NAMALWA (cell line): ENCODE measurements at regions not wholly inside any gene's neighbourhood (a gene's known extent, or its start where the extent isn't known, plus 50 kb on each side); places are given as distances from the start of the nearest gene placed in this dataset.
"Not testable (repeated sequence)": the region's sequence is repeated elsewhere in the genome, so short reads cannot be mapped to it uniquely, and the experiment has no call there.

Experiments
- DNase-seq: peaks from one replicate; pipeline ENCODE4 v3.0.0-alpha.2; 2015; ENCODE audit warnings: low spot score

DNA sequence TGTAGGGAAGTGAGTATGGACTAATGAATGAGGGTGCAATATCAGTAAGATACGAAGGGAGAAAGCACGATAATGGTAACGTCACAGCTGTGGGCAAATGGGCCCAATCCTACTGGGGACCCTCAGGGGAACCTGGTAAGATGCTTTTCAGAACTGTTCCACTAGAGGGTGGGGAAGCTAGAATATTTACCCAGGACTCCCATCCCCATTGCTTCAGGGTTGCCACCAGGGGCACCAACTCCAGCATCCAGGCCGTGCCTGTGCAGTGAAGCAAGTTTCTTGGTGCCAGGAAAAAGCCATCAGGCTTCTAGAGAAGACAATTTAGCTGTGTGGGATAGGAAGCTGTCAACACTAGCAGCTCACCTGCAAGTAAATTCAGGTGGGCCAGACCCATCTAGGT is 409.3 kb downstream of the AGTPBP1 start:
- peak; percentile 53 for DNase-seq

DNA sequence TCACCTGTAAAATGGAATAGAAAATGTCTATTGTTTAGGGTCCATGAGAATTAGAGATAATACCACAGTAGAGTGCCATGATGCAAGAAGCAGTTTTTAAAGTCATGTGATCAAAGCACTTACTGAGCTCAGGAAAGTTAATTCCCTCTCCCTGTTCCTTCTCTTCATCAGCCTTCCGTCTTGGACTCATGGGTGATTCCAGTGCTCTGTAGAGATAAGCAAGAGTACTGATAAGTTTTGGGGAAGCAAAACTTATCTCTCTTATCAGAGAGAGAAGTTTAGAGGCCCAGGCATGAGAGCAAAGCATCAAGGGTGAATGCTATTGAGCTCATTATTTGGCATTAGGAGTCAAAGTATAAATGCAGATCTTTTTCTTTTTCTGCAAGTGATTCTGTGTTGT is 410.1 kb downstream of the AGTPBP1 start:
- DNase-seq: no peak

DNA sequence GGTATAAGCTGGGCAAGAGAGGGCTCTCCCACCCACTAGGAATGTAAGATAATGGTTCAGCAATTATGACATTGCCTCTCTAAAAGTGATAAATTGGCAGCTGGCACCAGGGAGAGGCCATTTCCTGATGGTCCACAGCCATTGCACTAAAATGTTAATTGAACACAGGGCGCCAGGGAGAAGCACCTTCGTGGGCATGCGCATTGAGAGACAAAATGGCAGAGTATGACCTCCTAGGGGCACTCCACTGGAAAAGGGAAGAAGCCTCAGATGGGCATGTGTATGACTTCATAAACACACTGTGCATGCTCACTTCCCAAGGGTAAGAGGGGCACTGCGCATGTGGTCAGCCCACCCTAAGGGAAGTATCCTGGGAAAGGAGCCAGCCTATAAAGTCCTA is 419.2 kb downstream of the AGTPBP1 start:
- DNase-seq: no peak

DNA sequence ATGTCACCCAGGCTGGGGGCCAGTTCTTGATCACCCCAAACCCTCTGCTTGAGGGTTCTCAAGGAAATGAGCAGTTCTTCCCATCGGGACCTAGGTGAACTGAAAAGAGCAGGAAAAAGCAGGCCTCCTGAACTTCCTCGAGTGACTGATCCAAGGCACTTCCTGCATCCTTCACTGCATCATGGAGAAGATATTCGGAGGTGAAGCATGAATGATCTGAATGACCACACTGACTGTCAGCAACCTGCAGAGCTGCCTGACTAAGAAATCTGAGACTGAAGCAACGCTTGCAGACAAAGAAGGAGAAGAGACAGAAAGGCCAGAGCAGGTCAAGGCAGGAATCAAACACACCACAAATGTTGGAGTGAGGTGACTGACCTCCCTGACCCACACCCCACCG is 420.2 kb downstream of the AGTPBP1 start:
- no peak for DNase-seq

DNA sequence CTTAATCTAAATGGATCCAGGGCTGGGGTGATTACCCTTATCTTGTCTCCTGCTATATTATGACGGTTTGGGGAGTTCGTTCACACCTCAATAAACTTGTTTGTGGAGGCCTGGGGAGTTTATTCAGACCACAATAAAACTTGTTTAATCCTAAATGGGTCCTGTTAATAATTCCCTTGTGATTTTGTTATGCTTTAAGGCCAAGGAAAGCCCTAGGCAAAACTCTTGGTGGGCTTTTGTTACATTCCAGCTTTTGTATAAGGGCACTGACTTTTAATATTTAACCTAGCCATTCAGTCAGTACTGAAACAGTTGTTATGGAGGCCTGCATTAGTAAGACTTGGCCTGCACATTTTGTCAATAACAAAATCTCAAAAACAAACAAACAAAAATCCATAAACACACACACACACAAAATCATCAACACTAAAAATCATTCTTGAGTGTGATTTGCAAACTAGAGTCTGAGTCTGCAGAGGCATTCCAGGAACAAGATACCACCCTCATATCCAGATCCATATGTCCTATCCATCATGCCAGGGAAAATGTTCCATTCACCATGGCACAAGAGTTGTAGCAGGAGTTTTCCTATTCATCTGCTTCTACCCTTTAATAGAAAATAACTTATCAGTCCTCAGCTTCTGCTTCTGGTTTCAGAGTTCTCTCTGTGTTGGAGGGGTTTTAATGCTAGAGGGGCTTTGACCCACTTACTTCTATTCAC is 421.7 kb downstream of the AGTPBP1 start:
- no peak for DNase-seq

DNA sequence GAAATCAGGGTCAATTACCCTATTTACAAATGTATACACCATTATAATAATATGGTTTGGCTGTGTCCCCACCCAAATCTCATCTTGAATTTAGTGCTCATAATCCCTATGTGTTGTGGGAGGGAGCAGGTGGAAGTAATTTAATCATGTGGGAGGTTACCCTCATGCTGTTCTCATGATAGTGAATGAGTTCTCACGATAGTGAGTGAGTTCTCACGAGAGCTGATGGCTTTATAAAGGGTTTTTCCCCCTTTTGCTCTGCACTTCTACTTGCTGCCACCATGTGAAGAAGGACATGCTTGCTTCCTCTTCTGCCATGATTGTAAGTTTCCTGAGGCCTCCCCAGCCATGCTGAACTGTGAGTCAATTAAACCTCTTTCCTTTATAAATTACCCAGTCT is 426.2 kb downstream of the AGTPBP1 start:
- peak; percentile 5 for DNase-seq

DNA sequence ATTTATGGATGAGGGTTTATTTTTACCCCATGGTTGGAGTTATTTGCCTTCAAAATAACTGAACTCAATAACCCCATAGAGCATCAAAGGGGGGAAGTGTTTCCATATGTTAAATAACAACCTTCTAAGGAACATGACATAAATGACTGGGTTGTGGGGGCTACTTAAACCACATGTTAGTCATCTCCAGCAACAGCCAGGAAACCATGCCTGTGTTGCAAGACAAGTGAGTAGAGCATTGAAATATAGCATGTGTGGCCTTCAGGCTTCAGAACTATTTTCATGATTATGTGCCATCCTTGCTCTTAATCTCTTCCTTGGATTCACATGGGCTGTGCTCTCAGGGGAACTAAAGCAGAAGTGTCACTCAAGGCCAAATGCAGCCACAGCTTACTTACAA is 431.2 kb downstream of the AGTPBP1 start:
- no peak for DNase-seq

DNA sequence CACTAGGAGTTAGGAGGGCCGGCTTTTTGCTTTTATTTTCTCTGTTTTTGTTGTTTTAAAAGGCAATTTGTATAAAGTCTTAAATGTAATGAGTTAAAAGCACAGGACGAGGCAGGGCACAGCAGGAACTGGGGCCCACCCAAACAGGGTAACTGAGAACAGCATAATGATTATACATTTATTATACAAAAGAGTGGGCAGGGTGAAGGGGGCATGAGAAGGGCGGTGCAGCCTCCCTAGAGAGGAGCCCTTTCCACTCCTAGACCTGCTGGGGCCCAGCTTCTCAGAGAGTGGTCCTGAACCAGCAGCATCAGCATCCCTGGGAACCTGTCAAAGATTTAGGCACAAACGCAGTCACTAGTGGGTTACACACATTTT is 438.0 kb downstream of the AGTPBP1 start:
- no peak for DNase-seq

DNA sequence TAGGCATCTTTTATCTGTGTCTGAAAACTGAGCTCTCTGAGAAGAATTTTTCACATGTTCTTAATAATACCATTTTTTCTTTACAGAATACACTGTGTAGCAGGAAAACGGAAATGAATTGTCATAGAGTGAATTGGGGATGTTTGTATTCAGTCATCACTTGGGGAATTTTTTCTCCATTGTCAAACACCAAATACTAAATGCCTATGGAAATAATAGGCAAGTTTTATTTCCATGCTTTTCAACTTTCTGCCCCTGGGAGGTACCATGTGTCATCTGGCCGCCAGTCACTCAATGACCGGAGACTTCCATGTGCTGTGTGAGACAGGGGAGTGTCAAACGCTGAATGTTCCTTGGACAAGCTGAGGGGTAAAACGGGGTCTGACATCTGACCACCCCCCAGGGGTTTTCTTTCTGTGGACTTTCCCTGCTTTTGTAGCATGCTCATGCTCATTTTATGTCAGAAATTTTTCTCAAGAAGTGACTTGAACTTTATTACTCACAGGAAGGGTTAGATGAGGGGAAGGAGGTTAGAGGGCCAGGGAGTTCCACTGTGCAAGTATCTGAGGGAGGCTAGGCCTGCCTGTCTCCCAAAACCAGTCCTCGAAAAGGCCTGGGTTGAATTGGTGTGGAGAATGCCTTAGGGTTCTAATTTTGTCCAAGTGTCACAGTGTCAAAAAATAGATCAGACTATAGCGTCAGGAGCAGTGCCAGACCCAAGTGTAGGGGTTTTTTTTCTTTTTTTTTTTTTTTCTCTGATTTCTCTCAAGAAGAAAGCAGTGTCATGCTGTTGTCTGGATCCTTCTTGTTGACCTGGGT is 438.6 kb downstream of the AGTPBP1 start:
- no peak for DNase-seq

DNA sequence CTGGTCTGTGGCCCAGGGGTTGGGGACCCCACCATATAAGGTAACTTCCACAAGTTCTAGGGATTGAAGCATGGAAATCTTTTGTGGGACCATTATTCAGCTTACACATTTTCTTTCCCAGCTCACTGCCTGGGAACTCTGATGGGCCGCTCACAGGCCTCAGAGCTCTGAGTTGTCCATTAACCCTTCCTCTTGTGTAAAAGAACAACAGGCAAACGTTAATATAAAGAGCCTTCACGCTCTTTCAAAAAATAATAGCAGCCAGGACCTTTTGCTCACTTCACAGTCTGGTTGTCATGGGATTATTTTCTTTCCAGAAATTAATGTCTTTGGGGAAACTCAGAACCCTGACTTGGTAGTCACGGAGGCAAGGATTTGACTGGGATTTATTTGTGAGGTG is 443.3 kb downstream of the AGTPBP1 start:
- no peak for DNase-seq

DNA sequence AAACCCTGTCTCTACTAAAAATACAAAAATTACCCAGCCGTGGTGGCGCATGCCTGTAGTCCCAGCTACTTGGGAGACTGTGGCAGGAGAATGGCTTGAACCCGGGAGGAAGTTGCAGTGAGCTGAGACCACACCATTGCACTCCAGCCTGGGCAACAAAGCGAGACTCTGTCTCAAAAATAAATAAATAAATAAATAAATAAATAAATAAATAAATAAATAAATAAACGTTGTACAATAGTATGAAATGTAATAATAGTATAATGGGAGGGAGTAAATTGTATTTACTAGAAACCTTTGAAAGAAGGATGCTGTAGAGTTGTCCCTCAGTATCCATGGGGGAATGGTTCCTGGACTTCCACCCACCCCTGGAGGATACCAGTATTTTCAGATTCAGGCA is 446.5 kb downstream of the AGTPBP1 start:
- not testable (repeated sequence) for DNase-seq

DNA sequence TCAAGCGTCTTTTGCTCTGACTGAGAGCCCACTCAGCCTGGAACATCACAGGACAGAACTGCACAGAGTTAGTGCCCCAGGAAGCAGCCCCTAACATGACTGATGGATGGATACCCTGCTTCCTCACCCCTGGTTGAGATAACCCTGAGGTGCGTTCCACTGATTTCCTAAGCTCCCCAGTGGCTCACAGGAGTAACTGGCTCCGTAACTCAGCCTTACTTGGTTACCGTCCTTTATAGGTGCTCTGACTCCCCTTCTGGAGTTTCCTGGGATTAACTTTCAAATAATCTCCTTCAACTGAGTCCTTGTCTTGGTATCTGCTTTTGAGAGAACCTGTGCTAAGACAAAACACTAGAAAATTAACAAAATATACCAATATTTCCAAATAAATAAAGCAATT is 449.5 kb downstream of the AGTPBP1 start:
- no peak for DNase-seq

DNA sequence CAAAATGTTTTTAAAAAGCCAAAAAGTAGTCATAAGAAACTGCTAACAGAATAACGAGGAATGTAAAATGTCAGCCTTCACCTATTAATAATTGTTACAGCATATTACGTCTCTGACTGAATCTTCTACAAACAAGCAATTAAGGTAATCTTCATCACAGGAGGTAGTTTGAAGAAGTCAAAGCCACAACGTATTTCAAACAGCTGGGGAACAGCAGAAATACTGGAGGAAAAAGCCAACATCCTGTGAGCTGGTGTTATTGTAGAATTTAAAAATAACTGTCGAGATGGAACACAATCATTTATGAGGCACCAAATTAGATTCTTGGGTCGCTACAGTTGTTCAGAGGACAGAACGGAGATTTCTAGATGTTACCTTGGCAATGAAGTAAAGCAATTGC is 450.5 kb downstream of the AGTPBP1 start:
- no peak for DNase-seq

DNA sequence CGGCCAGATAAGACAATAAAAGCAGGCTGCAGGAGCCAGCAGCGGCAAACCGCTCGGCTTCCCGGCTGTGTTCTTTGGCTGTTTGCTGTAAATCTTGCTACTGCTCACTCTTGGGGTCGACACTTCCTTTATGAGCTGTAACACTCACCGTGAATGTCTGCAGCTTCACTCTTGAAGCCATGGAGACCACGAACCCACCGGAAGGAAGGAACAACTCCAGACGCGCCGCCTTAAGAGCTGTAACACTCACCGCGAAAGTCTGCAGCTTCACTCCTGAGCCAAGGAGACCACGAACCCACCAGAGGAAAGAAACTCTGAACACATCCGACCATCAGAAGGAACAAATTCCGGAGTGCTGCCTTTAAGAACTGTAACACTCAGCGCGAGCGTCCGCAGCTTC is 451.7 kb downstream of the AGTPBP1 start:
- DNase-seq: no peak

DNA sequence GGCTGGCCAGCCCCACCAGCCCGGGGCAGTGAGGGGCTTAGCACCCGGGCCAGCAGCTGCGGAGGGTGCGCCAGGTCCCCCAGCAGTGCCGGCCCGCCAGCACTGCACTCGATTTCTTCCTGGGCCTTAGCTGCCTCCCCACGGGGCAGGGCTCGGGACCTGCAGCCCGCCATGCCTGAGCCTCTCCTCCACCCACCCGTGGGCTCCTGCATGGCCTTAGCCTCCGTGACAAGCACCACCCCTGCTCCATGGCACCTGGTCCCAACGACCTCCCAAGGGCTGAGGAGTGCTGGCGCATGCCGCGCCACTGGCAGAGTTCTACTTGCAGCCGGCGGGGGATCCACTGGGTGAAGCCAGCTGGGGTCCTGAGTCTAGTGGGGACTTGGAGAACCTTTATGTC is 452.6 kb downstream of the AGTPBP1 start:
- no peak for DNase-seq

DNA sequence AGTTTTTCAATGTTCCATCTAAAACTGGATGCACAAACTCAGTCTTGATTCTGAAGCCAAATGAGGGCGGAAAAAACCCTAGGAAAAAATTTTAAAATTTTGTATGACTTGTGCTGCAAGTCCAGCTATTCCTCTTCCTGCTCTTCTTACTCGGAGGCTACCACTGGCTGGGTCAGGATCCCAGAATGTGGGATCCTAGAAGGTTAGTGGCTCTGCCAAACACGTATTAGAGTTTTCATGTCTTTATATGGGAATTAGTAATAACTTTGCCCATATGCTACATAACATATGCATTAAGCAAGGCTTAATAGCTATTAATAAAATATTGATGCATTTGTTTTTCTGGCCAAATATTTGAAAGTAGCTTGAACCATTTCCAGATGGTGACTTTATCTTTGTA is 458.3 kb downstream of the AGTPBP1 start:
- DNase-seq: no peak

DNA sequence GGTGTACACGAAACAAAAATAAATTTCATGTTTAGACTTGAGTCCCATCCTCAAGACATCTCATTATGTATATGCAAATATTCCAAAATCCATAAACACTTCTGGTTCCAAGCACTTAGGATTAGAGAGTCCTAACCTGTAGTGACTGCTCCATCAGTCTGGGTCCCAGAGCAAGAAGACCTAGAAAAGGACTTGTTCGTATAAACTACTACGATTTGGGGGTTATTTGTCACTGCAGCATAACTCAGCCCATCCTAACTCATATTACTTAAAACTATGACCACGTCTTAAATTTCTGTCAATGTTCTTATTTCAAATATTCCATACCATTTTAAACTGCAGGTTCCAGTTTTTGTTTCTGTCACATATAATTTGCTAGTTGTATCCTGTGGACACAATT is 463.0 kb downstream of the AGTPBP1 start:
- DNase-seq: no peak

DNA sequence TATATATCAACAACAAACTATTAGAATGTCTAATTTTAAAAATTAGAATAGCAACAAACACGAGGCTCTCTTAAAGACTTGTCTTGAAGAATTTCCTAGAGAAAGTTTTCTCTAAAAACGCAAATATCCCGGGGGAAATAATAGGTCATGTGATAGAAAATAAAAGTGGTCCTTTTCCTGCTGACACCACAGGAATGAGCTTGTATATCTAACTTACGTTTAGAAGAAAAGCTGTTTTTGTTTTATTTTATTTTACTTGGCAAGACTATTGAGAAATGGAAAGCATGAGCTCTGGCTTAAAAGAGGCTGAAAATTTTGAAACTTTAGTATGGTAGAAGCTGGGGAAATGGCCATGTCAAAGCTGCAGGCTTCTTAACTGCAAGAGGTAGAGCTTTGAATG is 465.0 kb downstream of the AGTPBP1 start:
- no peak for DNase-seq

DNA sequence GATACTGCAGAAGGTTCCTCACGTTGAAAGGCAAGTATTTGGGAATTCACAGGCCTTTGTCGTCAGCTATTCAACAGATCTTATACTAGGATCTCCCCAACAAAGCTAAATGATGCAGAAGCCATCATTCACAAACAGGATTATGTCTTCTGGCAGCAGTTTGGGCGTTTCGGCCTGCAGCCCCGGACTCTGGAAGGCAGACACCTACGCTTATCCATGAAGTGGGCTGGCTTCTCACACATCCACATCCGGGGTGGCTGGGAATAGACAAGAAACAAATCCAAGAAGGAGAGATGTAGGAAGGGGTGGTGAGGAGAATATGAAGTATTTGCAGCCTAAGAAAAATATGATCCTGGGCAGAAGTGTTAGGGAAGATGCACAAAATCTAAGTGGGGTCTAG is 471.9 kb downstream of the AGTPBP1 start:
- DNase-seq: no peak

DNA sequence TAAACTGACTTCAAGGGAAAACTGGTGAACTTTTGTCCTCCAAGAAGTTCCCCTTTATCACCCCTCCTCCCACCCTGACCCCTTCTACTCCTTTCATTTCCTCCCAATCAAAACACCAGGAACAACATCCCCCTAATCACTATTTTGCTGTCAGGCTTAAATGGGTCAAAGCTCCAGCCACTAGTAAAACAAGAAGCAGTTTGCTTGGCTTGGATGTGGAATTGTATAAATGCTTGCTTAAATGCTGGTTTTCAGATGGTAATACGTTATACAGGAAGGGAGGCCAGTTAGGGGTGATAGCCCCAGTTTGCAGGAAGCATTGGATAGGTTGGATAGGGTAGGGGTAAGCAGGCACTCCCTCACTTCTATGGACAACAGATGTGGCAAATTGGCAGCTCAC is 473.6 kb downstream of the AGTPBP1 start:
- DNase-seq: no peak

DNA sequence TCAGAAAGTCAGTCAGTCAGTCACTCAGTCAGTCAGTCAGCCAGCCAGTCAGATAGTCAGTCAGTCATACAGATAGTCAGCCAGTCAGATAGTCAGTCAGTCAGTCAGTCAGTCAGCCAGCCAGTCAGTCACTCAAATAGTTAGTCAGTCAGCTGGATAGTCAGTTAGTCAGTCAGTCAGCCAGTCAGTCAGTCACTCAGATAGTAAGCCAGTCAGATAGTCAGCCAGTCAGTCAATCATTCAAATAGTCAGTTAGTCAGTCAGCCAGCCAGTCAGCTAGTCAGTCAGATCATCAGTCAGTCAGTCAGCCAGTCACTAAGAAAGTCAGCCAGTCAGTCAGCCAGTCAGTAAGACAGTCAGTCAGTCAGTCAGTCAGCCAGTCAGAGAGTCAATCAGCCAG is 477.1 kb downstream of the AGTPBP1 start:
- DNase-seq: no peak

DNA sequence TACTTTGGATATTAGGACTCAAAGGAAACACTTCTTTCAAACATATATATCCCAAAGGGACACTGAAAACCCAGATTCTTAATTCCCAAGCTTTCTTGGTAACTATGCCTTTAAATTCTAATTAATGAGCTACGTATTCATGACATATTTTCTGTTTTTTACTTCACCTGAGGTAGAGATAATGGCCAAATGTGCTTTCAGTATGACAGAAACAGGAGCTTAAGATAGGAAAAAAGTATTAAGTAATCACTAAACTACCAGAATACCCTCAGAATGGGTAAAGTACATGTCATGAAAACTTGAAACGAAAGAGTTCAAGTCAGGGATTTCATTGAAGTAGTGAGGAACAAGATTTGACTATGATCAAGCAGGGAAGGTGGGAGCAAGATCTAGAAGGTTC is 478.5 kb downstream of the AGTPBP1 start:
- DNase-seq: no peak

DNA sequence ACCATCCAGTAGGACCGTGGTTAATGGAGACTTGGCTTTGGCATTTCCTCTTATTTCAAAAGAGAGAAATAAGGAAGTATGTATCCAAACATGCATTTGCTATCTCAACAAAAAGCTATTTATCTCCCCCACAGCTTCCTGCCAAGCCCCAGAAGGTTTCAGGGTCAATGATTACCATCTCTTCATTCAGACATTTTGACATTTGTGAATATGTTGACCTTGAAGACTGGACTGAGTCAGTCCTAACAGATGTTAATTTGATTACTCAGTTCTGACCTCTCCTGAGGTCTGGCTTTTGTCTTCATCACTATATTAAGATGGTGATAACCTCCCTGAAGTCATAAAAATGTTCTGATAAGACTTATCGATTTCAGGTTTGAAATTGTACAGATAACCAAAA is 479.4 kb downstream of the AGTPBP1 start:
- DNase-seq: no peak

DNA sequence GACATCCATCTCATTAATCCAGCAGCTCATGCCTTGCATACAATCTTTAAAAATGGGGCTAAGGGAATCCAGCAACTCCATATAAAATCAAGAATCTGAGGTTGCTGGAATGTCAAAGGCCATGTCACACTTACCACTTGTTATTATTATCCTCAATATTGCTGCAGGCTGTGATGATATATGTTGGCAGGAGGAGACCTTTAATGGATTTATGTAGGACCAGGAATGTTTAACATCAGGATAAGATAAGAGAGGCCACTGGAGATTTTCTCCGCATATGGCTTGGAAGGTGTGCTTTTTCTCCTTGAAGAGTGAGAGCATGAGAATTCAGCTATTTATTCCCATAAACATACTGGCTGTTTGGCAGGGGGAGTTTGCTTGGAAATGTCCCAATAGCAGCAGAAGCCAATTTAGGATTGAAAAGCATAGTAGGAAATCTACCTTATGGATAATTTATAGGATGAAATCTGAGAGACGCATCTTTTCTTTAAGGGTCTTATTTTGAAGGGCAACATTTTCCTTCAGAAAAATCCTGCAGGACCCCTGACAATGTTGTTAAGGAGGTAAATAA is 481.4 kb downstream of the AGTPBP1 start:
- no peak for DNase-seq
